Activated CD8-positive, alpha-beta memory T cell treated with anti-CD3 and anti-CD28 coated beads, Interleukin-2, amount 50 U/mL, for 1 hour (primary cell): ENCODE measurements at regions not wholly inside any gene's neighbourhood (a gene's known extent, or its start where the extent isn't known, plus 50 kb on each side); places are given as distances from the start of the nearest gene placed in this dataset.

Experiments
- DNase-seq: peaks from one replicate; pipeline ENCODE4 v3.0.0-alpha.2; 2020; ENCODE audit errors: extremely low read depth

- DNase-seq, result no peak
Observed at GRCh38 chr5:175037820-175038219, 313.4 kb downstream of the MSX2 start.

GRCh38 chr5:175035882-175036533, 311.6 kb downstream of the MSX2 start:
- no peak for DNase-seq

DNA sequence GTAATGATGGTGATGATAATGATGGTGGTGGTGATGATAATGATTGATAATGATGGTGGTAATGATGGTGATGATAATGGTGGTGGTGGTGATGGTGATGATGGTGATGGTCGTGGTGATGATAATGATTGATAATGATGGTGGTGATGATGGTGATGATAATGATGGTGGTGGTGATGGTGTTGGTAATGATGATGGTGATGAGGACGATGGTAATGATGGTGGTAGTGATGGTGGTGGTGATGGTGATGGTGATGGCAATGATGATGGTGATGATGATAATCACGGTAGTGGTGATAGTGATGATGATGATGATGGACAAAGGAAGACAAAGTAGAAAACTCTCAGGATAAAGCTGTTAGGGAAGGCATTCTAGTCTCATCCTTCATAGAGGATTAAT, 310.5 kb downstream of the MSX2 start:
- DNase-seq, result no peak

- DNase-seq, result no peak
Observed at GRCh38 chr5:175032741-175033151, 308.4 kb downstream of the MSX2 start.

GRCh38 chr5:175032013-175032412, 307.6 kb downstream of the MSX2 start:
- no peak for DNase-seq

- DNase-seq, result no peak
Observed at GRCh38 chr5:175027390-175027789, 303.0 kb downstream of the MSX2 start.

DNA sequence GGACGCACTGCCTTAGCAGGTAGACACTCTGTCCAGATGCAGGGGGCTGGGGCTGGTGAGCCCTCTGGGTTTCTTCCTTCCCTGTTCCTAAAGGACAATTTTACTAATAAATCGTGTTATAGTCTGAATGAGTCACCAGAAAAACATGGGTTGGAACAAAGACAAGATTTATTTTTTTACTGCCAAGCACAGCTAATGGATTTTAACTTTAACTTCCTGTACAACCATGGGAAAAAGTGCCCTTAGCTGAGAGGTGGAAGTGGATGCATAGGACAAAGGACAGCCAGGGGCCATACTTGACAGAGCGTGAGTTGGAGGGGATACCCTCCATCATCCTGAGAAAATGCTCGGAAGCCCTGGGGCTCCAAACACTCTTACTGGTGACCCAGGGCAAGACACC, 300.7 kb downstream of the MSX2 start:
- no peak for DNase-seq

DNA sequence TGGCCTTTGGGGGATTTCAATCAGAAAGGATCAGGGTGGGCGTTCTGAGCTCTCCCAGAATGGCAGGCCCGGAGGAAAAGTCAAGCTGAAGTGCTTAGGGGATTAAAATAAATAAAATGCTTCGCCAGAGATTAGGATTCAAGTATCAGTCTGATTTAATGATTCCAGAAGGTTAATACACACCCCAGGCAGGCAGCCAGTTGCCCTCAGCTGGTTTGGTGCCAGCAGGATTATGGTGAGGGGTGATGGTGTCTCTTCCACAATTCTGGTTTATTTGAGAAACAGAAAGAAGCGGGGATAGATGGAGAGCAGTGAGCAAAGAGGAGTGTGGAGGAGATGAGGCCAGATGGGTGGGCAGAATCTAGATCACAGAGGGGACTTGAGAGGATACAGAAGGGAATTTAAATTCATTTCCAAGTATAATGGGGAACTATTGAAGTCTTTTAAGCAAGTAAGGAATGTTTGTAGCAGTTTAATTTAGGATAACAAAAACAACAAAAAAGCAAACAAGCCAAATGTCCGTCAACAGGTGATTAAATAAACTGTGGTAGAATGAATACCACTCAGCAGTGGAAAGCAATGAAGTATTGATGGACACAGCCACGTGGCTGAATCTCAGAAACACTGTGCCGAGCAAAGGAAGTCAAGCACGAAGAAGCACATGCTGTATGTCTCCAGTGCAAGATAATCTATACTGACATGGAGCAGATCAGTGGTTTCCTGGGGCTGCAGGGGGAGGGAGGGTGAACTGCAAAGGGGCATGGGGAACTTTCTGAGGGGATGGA, 297.7 kb downstream of the MSX2 start:
- DNase-seq, result no peak

DNA sequence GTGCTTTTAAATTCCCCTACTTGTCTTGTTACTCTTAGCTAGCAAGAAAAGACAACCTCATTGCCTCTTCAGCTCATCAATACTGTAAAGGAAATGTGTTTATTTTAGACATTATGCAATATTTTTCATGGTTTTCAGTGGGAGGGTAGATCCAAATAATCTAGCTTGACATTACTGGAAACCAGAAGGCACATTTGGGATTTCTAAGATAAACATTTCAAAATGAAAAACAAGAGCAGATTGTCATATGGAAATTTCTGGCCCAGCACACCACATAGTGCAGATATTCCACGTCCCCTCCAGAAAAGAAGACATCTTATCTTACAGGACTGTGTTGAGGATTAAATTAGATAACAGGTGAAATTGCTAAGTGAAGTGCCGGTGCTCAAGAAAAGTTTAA, 296.9 kb downstream of the MSX2 start:
- no peak for DNase-seq

DNA sequence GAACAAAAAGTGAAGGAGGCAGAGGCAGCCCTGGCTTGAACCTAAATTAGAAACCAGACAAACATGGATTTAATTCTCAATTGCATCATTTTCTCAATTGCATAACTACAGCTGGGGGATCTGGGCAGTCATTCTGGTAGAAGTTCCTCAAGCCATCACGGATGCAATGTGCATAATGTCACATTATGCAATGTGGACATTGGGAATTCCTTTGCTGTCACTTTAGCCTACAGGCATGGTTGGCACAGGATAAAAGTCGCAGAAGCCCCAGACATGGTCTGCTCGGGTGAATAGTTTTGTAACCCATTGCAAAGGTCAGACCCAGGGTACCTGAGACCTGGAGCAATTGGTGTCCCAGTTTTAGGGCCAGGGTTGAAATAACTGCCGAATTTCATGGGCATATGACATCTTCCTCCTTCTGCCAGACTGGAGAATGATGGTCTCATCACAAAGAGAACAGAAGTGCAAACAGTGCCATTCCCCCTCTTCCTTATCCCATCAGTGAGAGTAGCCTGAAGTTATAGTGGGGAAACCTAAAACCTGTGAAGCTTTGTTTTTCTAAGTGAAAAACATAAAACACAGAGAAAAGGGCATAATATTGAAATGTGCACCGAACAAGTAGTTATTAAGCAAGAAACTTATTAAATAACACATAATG, 290.8 kb downstream of the MSX2 start:
- no peak for DNase-seq

DNA sequence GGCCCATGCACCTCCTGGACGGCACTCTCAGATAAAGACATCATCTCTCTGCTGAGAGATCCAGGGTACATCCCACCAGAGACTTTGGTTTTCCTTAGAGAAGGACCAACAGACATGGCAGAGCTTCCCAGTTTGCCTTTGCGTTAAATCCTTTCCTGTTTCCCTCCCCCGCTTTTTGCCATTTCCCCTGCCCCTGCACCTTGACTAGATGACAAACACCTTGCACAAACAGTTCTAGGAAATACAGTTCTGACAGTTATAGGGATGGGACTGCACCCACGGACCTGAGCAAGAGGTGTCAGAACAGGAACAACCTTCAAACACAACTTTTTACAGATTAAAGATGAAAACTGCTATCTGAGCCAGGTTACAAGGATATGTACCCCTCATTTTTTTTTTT, 288.9 kb downstream of the MSX2 start:
- DNase-seq, result no peak

DNA sequence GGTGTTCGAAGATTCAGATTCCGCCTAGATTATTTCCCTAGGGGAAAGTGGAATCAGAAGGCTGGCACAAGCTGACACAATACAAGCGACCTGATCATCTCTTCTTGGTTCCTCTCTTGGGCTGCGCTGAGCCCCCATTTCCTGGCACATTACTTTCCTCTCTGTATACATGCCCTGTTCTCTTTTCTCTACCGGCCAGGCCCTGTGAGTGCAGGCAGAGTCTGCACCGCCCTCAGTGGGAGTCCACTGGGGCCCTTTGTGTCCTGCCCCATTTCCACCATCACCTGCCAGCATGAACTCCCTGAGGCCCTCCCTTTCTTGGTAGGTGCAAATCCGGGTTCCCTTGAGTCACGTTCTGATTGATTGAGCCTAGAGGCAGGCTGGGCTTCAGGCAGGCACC, 287.9 kb downstream of the MSX2 start:
- no peak for DNase-seq

- no peak for DNase-seq
Observed at GRCh38 chr5:175003531-175003930, 279.1 kb downstream of the MSX2 start.

GRCh38 chr5:175001876-175002645, 277.7 kb downstream of the MSX2 start:
- DNase-seq, result no peak

DNA sequence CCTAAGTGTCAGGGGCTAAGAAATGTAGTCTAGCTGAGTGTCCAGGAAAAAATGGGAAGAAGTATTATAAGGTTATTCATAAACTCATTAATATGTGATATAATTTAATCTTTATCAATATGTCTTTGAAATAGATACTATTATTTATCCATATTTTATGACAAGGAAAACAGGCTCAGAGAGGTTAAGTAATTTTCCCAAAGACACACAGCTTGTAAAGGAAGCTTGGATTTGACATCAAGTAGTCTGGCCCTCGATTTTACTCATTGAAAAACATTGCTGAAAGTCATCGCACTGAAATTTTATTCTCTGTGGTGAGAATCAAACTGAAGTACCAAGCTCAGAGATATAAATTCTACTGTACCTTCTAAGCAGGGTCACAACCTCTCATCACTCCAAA, 276.9 kb downstream of the MSX2 start:
- DNase-seq, result no peak

- DNase-seq, result no peak
Observed at GRCh38 chr5:174999581-174999980, 275.2 kb downstream of the MSX2 start.

GRCh38 chr5:174998131-174998730, 273.8 kb downstream of the MSX2 start:
- DNase-seq, result no peak

DNA sequence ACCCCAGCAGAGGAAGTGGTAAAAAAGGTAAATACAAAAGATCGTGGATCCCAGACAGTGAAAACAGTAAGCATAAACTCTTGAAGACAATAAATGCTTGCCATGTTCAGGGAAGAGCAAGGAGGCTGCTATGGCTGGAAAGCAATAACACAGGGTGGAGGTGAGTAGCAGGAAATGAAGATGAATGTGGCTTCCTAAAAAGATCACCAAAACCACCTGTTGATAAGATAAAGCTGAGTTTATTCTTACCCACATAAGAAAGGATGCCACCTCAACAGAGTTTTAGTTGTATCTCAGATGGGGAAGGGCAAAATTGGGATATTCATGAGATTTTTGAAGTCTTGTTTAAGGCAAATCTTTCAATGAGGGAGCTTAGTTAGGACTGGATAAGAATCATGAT, 273.3 kb downstream of the MSX2 start:
- no peak for DNase-seq

GRCh38 chr5:174996941-174997340, 272.6 kb downstream of the MSX2 start:
- DNase-seq, result no peak

DNA sequence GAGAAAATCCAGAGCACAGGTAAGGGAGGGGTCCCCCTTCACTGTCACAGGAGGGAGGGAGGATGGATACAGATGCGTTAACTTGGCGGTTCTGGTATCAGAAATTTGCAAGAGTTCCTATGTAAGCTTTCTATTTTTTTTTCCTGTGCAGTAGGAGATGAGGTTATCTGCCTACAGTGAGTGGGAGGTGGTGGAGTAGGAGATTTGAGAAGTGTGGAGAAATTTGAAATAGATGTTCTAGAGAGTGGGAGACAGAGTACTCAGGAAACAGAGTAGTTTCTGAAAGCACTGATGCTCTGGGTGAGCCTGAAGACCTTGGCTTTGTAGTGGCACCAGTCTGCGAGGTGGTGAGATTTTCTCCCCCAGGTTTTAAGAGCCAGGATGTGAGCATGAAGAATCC, 271.4 kb downstream of the MSX2 start:
- DNase-seq, result no peak

GRCh38 chr5:174991847-174992246, 267.5 kb downstream of the MSX2 start:
- no peak for DNase-seq

DNA sequence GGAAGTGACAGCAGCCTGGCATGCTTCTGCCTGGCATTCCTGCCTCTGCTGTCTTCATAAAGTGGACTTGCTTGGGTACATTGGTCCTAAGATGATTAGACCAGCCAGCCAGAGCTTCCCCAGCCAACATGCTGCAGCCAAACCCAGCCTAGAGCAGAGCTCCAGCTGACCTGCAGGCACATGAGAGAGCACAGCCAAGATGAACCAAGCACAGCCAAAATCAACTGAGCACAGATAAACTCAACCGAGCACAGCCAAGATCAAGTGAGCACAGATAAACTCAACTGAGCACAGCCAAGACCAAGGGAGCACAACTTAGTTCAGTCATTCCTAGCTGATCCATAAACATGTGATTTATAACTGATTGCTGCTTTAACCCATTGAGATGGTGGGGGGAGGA, 266.5 kb downstream of the MSX2 start:
- DNase-seq, result no peak
